ENCODE measurements at regions not wholly inside any gene's neighbourhood (a gene's known extent, or its start where the extent isn't known, plus 50 kb on each side); places are given as distances from the start of the nearest gene placed in this dataset.

GRCh38 chr12:131350943-131351318 is 360.0 kb upstream of the SFSWAP start:
- H3K27ac Mint-ChIP-seq (ENCODE audit: unreplicated experiment) = no peak overlapping the region
- peaks cover 12% of the 10 kb centered on the region for H3K4me1 Mint-ChIP-seq (ENCODE audit: unreplicated experiment)
- DNase-seq (ENCODE audit: extremely low spot score, unreplicated experiment) = no peak
- H3K4me3 Mint-ChIP-seq (ENCODE audit: unreplicated experiment) = no peak overlapping the region
- no peaks in the 10 kb centered on the region for H3K27me3 Mint-ChIP-seq (ENCODE audit: unreplicated experiment)
- TF ChIP-seq, protein P1, sequence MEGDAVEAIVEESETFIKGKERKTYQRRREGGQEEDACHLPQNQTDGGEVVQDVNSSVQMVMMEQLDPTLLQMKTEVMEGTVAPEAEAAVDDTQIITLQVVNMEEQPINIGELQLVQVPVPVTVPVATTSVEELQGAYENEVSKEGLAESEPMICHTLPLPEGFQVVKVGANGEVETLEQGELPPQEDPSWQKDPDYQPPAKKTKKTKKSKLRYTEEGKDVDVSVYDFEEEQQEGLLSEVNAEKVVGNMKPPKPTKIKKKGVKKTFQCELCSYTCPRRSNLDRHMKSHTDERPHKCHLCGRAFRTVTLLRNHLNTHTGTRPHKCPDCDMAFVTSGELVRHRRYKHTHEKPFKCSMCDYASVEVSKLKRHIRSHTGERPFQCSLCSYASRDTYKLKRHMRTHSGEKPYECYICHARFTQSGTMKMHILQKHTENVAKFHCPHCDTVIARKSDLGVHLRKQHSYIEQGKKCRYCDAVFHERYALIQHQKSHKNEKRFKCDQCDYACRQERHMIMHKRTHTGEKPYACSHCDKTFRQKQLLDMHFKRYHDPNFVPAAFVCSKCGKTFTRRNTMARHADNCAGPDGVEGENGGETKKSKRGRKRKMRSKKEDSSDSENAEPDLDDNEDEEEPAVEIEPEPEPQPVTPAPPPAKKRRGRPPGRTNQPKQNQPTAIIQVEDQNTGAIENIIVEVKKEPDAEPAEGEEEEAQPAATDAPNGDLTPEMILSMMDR (IDR thresholded peaks at IDR 0.05) = no peak
- H3K9me3 Mint-ChIP-seq (ENCODE audit: unreplicated experiment) = no peaks in the 10 kb centered on the region
- no peaks in the 10 kb centered on the region for H3K36me3 Mint-ChIP-seq (ENCODE audit: unreplicated experiment)

DNA sequence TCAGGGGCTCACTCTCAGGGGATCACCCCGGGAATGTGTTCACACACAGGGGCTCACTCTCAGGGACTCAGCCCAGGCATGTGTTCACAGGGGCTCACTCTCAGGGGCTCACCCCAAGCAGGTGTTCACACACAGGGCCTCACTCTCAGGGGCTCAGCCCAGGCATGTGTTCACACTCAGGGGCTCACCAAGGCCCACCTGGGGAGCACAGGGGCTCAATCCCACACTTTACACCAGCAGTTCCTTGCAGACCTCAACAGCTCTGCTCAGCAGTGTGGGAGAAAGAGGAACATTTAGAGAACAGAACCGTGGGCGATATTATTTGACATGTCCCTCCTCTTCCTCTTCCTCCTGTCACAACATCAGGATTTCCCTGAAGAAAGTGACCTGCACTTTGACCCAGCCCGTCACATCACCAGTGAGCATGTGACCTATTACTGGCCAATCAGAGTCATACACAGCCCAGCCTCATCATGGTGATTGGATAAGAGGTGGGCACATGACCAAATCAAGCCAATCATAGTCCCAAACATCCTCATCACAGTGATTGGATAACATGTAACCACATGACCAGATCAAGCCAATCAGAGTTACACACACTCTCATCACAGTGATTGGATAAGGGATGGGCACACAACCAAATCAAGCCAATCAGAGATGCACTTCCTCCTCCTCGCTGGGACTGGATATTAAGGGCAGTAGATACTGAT is 359.4 kb upstream of the SFSWAP start:
- Mint-ChIP-seq H3K27me3 (ENCODE audit: unreplicated experiment) (peaks cover 2% of the 10 kb centered on the region), H3K9me3 (ENCODE audit: unreplicated experiment) (no peaks in the 10 kb centered on the region), H3K36me3 (ENCODE audit: unreplicated experiment) (no peaks in the 10 kb centered on the region), H3K4me1 (ENCODE audit: unreplicated experiment) (peaks cover 12% of the 10 kb centered on the region), H3K4me3 (ENCODE audit: unreplicated experiment) (no peak overlapping the region), H3K27ac (ENCODE audit: unreplicated experiment) (no peak overlapping the region)
- TF ChIP-seq, protein P1 (IDR thresholded peaks at IDR 0.05) = no peak
- no peak for DNase-seq (ENCODE audit: extremely low spot score, unreplicated experiment)

DNA sequence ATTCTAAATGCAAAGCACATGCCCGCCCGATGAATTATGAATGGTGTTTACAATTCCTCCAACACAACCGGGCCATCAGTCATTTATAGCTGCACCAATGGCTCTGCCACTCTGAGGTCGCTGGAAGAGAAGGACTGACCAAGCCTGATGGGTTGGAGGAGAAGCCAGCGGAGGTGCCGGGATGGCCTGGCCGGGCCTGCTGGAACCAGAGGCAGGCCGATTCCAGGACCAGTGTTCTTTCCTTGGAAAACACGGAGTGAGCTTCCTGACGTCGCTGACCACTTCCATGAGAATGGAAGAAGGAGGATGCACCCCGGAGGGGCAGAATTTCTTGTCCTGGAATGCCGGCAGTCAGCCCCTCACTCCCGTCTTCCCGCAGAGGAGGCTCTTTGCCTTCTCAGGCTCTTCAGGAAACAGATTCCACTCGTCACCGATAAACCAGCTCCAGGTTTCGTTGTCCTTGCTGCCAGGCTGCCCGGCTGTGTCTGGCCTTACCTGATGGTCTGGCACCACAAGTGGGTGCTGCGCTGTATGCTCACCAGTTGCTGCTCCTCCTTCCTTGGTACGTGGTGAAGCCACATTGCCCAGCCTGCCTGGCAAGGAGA is 358.5 kb upstream of the SFSWAP start:
- Mint-ChIP-seq H3K27ac (ENCODE audit: unreplicated experiment) (no peak overlapping the region), H3K36me3 (ENCODE audit: unreplicated experiment) (no peaks in the 10 kb centered on the region), H3K9me3 (ENCODE audit: unreplicated experiment) (no peaks in the 10 kb centered on the region), H3K4me1 (ENCODE audit: unreplicated experiment) (peaks cover 12% of the 10 kb centered on the region), H3K4me3 (ENCODE audit: unreplicated experiment) (no peak overlapping the region), H3K27me3 (ENCODE audit: unreplicated experiment) (peaks cover 2% of the 10 kb centered on the region)
- TF ChIP-seq, protein P1 (IDR thresholded peaks at IDR 0.05) = no peak
- no peak for DNase-seq (ENCODE audit: extremely low spot score, unreplicated experiment)

DNA sequence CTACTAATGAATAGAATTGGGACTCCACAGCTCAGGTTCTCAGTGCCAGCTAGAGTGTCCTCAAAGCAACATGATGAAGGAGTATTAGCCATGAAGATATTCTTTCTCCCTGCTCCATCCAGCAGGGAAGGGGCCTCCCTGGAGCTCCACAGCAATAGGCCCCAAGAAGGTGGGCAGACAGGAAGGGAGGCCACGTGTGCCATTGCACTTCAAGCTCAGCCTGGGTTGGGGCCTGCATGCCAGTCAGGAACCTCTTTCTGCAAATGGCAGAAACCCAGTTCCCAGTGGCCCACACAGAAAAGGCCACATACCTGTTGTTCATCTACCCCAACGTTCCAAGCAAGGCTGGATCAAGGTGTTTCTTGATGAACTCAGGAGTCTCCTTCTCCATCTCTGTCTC is 357.5 kb upstream of the SFSWAP start:
- Mint-ChIP-seq H3K27me3 (ENCODE audit: unreplicated experiment) (peaks cover 2% of the 10 kb centered on the region), H3K9me3 (ENCODE audit: unreplicated experiment) (no peaks in the 10 kb centered on the region), H3K4me3 (ENCODE audit: unreplicated experiment) (no peak overlapping the region), H3K36me3 (ENCODE audit: unreplicated experiment) (no peaks in the 10 kb centered on the region), H3K4me1 (ENCODE audit: unreplicated experiment) (peaks cover 6% of the 10 kb centered on the region), H3K27ac (ENCODE audit: unreplicated experiment) (no peak overlapping the region)
- TF ChIP-seq, protein P1 (IDR thresholded peaks at IDR 0.05) = no peak
- DNase-seq (ENCODE audit: extremely low spot score, unreplicated experiment) = no peak

DNA sequence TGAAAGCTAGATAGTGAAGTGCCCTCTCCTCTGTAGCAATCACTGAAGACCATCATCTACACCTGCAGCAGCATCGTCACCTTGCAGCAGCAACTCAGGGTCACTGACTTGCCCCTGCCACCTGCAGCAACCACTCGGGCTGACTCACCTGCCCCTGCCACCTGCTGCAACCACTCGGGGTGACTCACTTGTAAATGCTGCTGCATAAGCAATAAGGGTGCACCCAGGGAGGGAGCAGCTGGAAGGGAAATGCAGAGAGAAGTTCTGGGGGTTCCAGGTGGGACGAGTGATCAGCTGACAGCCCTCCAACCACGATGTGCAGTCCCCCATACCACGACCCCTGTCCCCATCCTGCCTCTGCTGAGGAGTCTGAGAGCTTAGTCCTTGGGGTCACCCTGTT is 357.1 kb upstream of the SFSWAP start:
- Mint-ChIP-seq H3K9me3 (ENCODE audit: unreplicated experiment) (no peaks in the 10 kb centered on the region), H3K27me3 (ENCODE audit: unreplicated experiment) (peaks cover 2% of the 10 kb centered on the region), H3K4me1 (ENCODE audit: unreplicated experiment) (peaks cover 2% of the 10 kb centered on the region), H3K36me3 (ENCODE audit: unreplicated experiment) (no peaks in the 10 kb centered on the region), H3K27ac (ENCODE audit: unreplicated experiment) (no peak overlapping the region), H3K4me3 (ENCODE audit: unreplicated experiment) (no peak overlapping the region)
- TF ChIP-seq, protein P1 (IDR thresholded peaks at IDR 0.05) = no peak
- DNase-seq (ENCODE audit: extremely low spot score, unreplicated experiment) = no peak
